HG02970 (cell line): ENCODE measurements at regions not wholly inside any gene's neighbourhood (a gene's known extent, or its start where the extent isn't known, plus 50 kb on each side); places are given as distances from the start of the nearest gene placed in this dataset.
"Not testable (repeated sequence)": the region's sequence is repeated elsewhere in the genome, so short reads cannot be mapped to it uniquely, and the experiment has no call there.

Experiments
- ATAC-seq: cut with Tn5 transposase; IDR thresholded peaks from one replicate; pipeline ENCODE4 v1.9.1; 2021; ENCODE audit warnings: mild to moderate bottlenecking, moderate library complexity, moderate number of reproducible peaks; ENCODE audit not compliant: unreplicated experiment, low FRiP score

DNA sequence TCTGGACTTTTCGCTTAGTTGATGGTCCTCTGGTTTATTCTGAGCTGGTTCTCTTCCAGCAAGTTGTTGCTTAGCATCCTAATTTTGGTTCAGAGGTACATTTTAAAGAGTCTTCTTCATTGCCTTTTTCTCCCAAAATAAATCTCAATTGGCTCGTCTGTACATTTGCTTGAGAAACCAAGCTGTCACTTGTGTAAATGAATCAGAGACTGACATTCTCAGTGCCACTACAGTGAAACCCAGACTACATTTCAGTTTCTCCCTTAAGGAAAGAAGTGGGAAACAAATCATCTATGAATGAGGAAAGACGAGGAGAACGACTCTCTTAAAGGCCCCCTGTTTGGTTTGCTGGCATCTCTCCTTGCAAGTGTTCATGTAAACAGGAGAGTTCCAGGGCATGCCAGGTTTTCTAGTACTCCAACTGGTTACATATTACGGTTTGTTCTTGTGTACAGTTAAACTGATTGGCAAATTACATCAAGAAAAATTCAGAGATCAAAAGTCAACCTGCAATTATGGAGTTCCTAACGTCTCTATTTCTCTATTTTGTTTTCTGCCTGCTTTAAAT is 654.6 kb downstream of the SH2D4B start:
- ATAC-seq = no peak

DNA sequence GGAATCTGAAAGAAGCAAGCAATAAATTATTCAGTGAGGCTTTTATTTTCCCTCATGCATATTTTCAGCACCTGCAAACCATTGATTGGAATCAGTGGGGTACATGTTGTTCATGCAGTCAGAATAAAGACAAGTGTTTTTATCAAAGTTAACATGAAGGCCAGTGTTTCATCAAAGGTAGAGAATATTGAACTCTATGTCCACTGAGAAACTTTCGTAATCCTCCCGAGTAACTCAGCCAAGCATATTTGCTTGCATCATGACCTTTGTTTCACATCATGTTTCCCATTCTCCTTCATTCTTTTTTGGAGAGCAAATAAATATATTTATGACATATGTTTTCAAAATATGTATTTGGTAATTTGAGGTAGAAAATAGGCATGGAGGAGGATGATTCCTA is 663.1 kb downstream of the SH2D4B start:
- no peak for ATAC-seq

DNA sequence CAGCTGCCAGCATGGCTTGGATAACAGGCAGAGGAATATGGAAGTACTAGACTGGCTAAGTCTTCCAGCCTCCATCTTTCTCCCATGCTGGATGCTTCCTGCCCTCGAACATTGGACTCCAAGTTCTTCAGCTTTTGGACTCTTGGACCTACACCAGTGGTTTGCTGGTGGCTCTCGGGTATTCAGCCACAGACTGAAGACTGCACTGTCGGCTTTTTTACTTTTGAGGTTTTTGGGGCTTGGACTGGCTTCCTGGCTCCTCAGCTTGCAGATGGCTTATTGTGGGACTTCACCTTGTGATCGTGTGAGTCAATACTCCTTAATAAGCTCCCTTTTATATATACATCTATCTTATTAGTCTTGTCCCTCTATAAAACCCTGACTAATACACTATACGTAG is 667.6 kb upstream of the NRG3 start:
- ATAC-seq = not testable (repeated sequence)

DNA sequence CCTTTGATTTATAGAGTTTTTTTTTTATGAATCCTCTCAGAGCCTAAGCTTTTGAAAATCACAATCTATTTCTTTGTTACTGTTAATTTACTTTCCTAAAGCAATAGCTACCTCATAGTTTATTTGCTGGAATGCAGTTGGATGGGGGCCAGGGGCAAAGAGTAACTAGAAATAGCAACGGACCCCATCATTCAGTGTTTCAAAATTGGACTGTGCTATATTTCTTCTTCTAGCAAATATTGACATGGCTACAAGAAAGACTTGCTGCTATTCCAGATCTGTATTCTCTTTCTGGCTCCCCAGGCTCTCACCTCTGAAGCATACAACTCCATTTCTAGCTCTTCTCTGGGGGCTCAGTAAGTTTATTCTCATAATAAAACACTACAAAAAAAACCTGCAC is 661.6 kb upstream of the NRG3 start:
- ATAC-seq = no peak

DNA sequence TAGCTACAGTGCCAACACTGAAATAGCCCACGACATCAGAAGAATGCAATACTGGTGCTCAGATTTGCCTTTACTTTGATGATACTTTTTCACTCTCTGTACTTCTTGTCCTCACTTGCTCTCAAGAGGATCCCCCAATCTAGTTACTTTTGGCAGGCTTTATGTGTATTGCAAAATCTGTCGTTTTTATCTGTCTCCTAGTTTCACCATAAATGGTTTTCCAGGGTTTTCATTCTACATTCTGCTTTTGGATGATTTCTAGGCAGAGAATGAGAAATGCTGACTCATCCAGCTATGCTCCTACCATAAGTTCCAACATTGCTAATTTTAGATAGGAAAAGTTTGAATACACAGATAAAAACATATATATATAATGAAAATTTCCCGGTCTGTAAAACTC is 659.5 kb upstream of the NRG3 start:
- ATAC-seq = no peak

DNA sequence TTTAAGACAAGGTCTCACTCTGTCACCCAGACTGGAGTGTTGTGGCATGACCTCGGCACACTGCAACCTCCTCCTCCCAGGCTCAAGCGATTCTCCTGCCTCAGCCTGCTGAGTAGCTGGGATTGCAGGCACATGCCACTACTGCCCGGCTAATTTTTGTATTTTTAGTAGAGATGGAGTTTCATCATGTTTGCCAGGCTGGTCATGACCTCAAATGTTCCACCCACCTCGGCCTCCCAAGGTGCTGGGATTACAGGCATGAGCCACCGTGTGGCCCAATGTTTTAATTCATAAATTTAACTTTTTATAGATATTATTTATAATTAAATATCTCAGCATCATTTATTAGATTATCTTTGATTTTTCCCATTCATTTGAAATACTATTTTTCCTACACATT is 658.0 kb upstream of the NRG3 start:
- ATAC-seq = no peak

DNA sequence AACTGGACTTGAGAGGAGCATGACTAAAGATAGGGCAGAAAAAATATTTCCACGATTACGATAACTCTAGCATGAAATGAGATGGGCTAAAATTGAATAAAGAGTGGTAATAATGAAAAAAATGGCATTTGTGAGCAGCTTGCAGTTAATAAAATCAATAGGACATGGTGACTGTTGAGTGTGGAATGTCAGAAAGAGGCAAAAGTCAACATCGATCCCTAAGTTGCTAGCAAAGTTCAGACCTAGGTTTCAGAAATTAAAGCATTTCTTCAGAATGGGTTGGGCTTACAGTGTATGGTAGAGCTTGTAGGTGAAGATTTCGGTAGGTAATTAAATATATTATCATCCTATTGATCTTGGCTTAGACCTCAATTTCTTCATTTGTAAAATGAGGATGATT is 656.7 kb upstream of the NRG3 start:
- no peak for ATAC-seq

DNA sequence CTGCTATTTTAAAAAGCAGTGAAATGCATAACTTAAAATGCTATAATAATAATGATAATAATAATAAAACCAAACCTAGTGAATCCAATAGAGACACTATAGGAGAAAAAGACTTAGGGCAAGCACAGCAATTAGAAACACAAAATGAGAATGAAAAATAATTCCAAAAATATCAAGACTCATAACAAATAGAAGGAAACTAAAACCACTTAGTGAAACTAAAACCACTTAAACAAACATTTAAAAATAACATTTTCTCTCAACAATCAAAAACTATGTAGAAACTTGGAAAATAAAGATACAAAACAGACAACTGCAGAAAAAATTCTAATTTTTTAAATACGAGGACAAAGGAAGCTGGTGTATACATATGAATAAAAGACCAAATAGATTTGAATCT is 655.2 kb upstream of the NRG3 start:
- no peak for ATAC-seq

DNA sequence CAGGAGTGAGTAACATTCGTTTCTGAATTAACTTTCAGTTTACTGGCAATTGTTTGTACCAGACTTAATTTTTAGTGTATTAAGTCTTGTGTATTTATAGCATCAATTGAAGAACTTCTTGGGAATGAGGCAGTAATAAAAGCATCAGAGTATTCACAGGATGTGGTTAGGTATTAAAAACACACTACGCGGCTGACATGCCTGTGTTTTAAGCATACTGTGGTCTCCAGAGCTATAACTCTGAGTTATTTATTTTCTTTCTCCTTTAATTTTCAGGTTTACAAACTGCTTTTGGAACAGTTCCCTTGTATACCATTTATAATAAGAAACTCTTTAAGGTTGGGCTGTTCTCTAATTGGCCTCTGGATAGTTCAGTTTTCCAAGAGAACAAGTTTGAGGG is 626.1 kb upstream of the NRG3 start:
- ATAC-seq = no peak

DNA sequence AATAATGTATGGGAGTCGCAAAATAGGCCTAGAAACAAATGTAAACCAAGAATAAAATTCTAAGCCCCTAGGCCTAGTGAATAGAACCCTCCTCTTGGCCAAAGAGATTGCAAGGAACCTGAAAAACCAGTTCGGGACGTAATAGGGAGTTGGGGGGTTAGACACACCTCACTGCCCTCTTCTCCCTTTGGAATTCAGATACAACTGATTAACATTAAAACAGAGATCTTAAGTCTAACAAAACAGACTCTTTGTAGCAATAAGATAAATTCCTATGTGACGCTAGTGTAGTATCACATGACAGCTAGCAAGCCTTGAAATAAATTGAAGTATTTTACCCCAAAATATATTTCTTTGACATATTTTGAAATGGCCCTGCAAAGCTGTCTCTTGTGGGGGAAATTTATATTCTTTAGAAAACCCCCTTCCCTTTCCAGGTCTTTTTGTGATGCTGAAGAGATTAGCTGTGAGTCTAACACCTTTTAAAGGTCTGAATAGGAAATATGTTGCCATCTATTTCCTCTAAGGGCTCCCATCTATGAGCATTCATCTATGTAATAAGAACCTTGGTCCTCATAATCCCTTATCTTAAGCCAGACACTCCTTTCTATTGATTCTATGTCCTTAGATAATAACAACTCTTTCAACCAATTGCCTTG is 623.4 kb upstream of the NRG3 start:
- ATAC-seq = no peak

DNA sequence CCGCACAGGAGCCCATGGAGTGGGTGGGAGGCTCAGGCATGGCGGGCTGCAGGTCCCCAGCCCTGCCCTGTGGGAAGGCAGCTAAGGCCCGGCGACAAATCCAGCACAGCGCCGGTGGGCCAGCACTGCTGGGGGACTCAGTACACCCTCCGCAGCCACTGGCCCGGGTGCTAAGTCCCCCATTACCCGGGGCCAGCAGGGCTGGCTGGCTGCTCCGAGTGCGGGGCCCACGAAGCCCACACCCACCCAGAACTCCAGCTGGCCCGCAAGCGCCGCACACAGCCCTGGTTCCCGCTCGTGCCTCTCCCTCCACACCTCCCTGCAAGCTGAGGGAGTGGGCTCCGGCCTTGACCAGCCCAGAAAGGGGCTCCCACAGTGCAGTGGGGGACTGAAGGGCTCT is 610.0 kb upstream of the NRG3 start:
- not testable (repeated sequence) for ATAC-seq

DNA sequence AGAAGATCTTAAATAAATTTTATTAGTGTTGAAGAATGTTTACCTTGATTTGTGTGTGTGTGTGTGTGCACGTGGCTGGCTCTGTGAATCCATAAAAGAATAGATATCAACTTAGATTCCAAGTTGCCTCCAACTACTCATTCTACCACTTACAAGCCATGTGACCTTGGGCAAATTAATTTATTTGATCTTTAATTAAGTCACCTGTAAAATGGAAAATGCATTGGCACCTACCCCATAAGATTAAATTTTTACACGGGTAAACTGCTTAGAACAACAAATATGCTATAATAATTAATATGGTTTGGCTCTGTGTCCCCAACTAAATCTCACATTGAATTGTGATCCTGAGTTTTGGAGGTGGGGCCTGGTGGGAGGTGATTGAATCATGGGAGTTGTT is 604.9 kb upstream of the NRG3 start:
- ATAC-seq = no peak

DNA sequence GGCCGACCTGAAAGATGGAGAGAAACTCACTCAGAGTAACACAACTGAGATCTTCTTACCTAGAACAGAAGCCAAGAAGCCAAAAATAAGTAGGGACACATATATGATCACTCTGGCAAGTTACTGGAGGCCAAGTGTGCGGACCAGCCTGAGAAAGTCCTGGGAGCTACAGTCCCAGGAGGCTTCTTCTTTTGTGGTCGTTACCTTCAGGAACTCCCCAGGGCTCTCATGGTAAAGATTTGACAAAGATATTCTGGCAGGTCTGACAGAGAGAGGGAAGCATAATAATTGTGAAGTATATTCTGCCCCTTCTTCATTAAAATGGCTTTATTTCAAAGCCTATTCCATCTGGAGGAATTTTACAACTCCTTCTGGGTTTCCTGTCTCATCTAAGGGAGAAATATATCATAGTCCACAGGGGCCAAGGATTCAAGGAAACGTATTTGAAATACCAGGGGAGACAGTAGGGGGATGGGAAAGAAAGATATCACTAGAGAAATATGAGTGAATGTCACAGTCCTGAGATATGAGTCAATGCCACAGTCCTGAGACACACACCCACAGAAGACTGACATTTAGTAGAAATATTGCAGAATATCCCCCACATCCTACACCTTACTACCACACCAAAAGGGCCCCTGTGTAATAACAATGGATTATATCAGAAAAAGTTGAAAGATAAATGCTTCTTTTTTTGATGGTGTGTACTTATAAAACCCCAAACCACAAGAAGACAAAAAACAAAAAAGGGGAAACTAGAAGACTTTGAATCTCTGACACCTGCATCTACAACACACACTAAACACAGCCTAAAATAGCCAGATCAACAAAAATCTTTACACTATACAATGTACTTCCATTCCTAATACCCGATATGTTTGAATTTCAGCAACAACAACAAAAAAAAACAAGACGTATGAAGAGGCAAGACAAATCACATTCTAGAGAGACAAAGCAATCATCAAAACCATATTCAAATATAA is 594.2 kb upstream of the NRG3 start:
- no peak for ATAC-seq

DNA sequence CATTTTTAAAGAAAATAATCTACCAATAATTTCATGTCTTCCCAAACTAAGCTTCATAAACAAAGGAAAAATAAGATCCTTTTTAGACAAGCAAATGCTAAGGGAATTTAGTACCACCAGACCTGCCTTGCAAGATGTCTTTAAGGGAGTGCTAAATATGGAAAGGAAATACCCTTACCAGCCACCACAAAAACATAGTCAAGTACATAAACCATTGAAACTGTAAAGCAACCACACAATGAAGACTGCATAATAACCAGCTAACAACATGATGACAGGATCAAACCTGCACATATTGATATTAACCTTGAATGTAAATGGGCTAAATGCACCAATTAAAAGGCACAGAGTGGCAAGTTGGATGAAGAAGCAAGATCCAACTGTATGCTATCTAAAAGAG is 586.5 kb upstream of the NRG3 start:
- no peak for ATAC-seq

DNA sequence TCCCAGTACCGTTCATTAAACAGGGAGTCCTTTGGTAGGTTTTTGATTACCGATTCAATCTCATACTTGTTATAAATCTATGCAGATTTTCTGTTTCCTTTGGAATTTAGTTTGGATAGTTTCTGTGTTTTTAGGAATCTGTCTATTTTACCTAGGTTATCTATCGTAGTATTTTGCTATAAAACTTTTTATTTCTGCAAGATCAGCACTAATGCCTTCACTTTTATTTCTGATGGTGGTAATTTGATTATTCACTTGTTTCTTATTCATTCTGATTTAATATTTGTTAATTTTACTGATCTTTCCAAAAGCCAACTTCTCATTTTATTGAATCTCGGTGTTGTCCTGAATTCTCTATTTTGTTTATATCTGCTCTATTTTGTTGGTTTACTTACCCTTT is 577.7 kb upstream of the NRG3 start:
- no peak for ATAC-seq

DNA sequence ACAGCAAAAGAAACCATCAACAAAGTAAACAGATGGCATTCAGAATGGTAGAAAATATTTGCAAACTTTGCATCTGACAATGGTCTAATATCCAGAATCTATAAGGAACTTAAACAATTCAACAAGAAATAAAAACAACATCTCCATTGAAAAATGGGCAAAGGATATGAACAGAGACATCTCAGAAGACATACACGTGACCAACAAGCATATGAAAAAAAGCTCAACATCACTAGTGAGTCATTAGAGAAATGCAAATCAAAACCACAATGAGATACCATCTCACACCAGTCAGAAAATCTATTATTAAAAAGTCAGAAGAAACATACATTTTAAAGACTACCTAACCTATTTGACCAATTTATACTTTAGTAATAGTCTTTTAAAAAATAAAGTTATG is 571.3 kb upstream of the NRG3 start:
- ATAC-seq = no peak

DNA sequence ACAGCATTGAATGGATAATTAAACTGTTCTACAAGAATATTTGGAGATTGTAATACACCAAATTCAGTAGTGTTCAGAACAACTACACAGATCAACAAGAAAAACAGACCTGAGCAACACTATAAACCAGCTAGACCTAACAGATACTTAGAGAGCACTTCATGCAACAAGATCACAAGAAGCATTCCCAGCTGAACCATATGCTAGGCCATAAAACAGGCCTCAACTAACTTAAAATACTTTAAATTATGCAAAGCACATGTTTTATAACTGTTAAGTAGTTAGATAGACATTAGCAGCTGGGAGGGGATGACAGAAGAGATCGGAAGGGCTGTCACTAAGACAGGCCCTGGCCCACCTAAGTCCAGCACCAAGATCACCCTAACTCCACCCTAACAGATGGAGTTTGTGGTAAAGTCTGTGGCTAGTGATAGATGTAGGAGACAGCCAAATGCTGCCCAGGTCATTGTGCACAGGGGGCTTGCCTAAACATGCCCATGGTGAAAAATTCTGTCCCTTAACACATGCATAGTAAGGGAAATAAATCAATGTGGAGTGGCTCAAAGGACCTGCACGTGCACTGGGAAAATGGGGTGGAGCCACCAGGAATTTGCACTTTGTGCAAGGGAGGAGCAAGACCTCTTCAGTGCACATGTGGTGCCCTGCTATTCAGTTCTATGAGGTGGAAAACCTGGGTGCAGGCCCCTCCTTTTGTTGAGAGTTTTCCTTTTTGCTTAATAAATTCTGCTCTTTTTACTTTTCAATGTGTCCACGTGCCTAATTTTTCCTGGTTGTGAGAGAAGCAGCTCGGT is 567.8 kb upstream of the NRG3 start:
- ATAC-seq = no peak

DNA sequence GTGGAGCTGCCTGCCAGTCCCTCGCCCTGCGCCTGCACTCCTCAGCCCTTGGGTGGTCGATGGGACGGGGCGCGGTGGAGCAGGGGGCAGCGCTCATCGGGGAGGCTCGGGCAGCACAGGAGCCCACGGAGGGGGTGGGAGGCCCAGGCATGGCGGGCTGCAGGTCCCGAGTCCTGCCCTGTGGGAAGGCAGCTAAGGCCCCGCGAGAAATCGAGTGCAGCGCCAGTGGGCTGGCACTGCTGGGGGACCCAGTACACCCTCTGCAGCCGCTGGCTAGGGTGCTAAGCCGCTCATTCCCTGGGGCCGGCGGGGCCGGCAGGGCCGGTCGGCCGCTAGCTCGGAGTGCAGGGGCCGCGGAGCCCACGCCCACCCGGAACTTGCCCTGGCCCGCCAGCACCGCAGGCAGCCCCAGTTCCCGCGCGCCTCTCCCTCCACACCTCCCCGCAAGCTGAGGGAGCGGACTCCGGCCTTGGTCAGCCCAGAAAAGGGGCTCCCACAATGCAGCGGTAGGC is 565.9 kb upstream of the NRG3 start:
- no peak for ATAC-seq

DNA sequence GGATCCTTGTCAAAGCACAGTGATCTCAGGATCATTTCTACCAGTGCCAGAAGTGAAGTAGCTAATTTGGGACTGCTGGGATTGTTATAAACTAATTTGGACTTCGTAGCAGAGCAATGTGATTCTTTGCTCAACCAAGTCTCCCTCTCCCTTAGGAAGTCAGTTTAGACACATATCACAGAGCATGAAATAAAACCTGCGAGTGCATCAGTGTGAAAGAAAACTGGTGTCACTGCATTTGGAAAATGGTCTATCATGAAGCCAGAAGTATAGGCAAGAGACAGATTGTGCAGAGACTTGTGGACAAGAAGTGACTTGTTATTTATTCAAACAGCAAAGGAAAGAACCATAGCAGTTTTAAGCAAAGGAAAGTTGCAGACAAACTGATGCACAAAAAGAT is 560.5 kb upstream of the NRG3 start:
- ATAC-seq = no peak

DNA sequence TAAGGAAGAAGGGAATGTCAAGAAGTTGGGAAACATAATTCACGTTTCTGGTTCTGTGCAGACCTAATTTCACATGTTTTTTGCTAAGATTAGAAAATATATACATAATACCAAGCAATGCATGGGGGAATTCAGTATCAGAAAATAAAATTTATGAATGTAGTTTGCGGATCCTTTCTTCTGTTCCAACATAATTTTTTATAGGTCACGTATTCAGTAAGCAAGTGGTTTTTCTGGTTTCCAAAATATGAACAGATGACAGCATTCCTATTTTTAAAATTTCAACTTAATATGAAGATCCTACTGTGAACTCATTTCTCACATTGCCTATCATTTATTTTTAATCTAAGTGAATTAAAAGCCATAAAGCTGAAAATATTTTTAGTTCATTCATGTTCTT is 560.0 kb upstream of the NRG3 start:
- no peak for ATAC-seq

DNA sequence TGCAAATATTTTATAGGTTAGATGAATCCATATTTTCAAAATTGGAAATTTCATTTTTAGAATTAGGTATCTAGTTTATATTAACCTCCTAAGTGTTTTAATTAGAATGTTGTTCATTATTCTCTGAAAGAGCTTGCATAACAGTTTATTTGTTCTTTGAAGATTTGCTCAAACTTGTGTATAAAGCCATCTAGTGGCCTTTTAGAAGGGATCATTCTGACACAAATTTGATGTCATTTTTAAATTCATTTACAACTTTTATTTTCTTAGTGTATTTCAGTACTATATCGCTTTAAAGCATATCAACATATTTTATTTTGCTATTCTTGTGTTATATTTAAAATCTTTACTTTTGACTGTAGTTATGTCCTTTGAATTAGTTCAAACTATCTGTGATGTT is 527.0 kb upstream of the NRG3 start:
- ATAC-seq = no peak
